ENCODE measurements at regions not wholly inside any gene's neighbourhood (a gene's known extent, or its start where the extent isn't known, plus 50 kb on each side); places are given as distances from the start of the nearest gene placed in this dataset.
A peak's percentile ranks its signal among the peaks of the same experiment; 100 is the strongest.
"Not testable (repeated sequence)": the region's sequence is repeated elsewhere in the genome, so short reads cannot be mapped to it uniquely, and the experiment has no call there.

DNA sequence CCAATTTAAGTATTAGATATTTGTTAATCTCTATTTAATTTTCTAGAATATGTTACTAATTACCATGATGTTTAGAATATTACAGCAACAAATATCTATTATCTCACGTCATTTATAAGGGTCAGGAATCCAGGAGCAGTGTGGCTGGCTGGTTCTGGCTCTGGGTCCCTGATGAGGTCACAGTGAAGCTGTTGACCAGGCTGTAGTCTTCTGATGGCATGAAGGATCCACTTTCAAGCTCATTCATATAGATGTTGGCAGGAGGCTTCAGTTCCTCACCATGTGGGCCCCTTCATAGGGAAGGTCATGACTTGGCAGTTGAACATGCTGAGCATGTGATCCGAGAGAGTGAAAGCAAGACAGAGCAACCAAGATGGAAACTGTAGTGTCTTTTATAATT is 375.6 kb downstream of the ATP23 start:
- H3K4me3 ChIP-seq (replicated peaks in 1 of 2; ENCODE audit: low read depth in 2 of 2, low read length in 2 of 2), result no peak overlapping the region
- DNase-seq (ENCODE audit: low read depth in 2 of 2), result no peak
- TF ChIP-seq, protein P1, sequence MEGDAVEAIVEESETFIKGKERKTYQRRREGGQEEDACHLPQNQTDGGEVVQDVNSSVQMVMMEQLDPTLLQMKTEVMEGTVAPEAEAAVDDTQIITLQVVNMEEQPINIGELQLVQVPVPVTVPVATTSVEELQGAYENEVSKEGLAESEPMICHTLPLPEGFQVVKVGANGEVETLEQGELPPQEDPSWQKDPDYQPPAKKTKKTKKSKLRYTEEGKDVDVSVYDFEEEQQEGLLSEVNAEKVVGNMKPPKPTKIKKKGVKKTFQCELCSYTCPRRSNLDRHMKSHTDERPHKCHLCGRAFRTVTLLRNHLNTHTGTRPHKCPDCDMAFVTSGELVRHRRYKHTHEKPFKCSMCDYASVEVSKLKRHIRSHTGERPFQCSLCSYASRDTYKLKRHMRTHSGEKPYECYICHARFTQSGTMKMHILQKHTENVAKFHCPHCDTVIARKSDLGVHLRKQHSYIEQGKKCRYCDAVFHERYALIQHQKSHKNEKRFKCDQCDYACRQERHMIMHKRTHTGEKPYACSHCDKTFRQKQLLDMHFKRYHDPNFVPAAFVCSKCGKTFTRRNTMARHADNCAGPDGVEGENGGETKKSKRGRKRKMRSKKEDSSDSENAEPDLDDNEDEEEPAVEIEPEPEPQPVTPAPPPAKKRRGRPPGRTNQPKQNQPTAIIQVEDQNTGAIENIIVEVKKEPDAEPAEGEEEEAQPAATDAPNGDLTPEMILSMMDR (IDR thresholded peaks at IDR 0.05; ENCODE audit: low read depth, low read length), result no peak

DNA sequence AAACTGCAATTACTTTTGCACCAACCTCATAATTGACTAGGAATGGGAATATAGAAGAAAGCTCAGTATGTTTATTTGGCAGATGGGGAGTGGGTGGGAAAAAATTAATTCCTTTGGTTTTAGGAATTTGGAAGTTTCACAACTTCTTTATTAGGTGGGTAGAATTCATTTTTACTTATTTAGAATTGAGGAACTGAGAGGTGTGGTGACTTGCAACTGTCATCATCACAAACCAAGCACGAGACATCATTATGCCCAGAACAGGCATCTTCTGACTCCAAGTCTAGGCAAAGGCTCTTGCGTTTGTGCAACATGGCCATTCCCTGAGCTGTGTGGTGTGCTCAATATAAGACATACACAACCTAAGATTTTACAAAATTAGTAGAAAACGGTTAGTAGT is 380.0 kb downstream of the ATP23 start:
- no peak for DNase-seq (ENCODE audit: low read depth in 2 of 2)
- TF ChIP-seq, protein P1 (IDR thresholded peaks at IDR 0.05; ENCODE audit: low read depth, low read length), result no peak
- no peak overlapping the region for H3K4me3 ChIP-seq (replicated peaks in 1 of 2; ENCODE audit: low read depth in 2 of 2, low read length in 2 of 2)

DNA sequence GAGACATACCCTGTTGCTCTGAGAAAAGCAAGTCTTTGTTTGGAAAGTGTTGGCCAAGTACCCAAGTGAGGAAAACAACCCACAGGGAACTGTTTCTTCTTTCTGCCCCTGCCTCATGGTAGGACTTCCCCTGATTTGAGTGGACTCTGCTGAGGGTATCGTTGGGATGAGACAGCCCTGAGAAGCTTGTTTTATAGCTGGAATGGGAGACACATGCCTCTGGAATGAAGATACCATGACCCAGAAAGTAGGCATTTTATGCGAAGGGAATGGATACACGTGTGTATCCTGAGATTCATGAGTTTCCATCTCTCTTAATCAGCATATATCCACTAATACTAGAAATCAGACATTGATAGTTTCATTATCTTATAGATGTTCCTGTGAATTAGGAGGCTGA is 382.3 kb downstream of the ATP23 start:
- H3K4me3 ChIP-seq (replicated peaks in 1 of 2; ENCODE audit: low read depth in 2 of 2, low read length in 2 of 2), result no peak overlapping the region
- TF ChIP-seq, protein P1 (IDR thresholded peaks at IDR 0.05; ENCODE audit: low read depth, low read length), result no peak
- no peak for DNase-seq (ENCODE audit: low read depth in 2 of 2)

DNA sequence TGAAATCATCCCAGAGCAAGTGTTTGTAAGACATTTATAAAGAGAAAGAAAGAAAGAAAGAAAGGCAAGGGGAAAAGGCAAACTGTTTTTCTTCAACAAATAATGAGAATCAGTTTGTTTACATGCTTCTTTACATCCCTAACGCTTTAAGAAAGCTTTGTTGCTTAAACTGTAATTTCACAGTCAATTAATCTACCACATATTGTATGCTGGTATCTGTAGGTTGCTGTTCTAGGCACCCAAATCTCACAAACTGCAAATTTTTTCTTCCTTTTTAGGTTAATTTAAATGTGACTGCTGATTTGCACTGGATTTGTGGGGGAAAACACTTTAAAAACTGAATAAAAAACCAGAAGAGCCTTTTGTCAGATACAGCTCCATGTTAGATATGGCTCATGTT is 384.2 kb downstream of the ATP23 start:
- no peak overlapping the region for H3K4me3 ChIP-seq (replicated peaks in 1 of 2; ENCODE audit: low read depth in 2 of 2, low read length in 2 of 2)
- TF ChIP-seq, protein P1 (IDR thresholded peaks at IDR 0.05; ENCODE audit: low read depth, low read length), result no peak

DNA sequence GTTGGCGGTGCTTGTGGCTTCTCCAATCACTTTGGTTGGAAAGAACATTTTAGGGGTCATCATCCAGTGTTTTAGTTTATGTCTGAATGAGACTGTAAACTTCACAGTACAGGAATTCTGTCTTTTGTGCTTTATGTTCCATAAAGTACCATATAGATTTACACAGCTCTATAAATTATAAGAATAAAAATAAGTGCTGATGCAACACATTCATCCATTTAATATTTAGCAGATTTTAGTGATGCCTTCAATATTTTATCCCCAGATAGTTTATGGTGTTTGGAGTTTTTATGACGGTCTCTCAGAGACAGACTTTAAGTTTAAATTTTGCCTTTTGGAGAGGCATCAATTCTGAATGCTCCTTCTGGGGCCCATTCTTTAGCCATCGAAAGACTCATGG is 385.2 kb downstream of the ATP23 start:
- no peak for DNase-seq (ENCODE audit: low read depth in 2 of 2)
- TF ChIP-seq, protein P1 (IDR thresholded peaks at IDR 0.05; ENCODE audit: low read depth, low read length), result no peak

More for the DNA sequence above, 384.2 kb downstream of the ATP23 start:
- DNase-seq (ENCODE audit: low read depth in 2 of 2), result no peak

DNA sequence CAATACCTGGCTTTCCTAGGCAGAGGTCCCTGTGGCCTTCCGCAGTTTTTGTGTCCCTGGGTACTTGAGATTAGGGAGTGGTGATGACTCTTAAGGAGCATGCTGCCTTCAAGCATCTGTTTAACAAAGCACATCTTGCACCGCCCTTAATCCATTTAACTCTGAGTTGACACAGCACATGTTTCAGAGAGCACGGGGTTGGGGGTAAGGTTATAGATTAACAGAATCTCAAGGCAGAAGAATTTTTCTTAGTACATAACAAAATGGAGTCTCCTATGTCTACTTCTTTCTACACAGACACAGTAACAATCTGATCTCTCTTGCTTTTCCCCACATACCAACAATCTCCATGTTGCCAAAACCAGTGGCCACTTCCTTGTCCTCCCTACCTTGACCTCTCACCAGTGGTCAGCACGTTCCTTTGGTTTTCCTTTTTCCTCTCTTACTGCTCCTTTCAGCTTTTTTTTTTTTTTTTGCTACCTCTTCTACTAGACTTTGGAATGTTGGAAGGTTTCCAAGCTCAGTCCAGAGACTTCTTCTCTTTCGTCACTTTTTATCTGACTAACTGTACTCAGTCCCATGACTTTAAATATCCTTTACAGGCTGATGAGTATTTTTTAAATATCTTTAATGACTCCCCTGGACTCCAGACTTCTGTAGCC is 395.3 kb downstream of the ATP23 start:
- DNase-seq (ENCODE audit: low read depth in 2 of 2), result peak; percentile 96 to 98
- not testable (repeated sequence) for H3K4me3 ChIP-seq (replicated peaks in 1 of 2; ENCODE audit: low read depth in 2 of 2, low read length in 2 of 2)

More for the DNA sequence above, 385.2 kb downstream of the ATP23 start:
- no peak overlapping the region for H3K4me3 ChIP-seq (replicated peaks in 1 of 2; ENCODE audit: low read depth in 2 of 2, low read length in 2 of 2)

DNA sequence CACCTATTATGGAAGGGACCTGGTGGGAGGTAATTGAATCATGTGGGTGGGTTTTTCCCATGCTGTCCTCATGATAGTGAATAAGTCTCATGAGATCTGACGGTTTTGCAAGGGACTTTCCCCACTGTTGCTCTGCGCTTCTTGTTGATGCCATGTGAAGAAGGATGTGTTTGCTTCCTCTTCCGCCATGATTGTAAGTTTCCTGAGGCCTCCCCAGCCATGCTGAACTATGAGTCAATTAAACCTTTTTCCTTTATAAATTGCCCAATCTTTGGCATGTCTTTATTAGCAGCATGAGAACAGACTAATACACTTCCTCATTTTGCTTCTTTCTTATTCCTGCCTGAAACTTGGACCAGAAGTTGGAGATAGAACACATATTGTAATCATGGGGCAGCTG is 396.2 kb downstream of the ATP23 start:
- not testable (repeated sequence) for H3K4me3 ChIP-seq (replicated peaks in 1 of 2; ENCODE audit: low read depth in 2 of 2, low read length in 2 of 2)
- DNase-seq (ENCODE audit: low read depth in 2 of 2), result peak; percentile 61 to 86

DNA sequence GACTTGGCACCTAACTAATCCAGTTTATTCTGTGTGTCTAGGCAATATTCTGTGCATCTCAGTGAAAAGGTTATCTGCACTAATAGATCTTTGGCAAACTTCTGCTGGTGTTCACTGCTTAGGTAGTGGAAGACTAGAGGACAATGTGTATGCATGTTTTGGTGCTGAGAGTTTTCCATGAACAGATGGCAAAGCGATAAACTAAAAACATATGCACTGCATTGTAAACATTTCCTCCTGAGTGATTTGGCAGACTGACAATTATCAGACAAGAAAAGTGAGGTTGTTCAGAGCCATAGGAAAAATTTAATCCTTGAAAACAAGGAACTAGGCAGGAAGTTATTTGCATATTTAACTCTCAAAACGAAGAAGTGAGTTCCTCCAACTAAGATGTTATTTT is 400.4 kb downstream of the ATP23 start:
- TF ChIP-seq, protein P1 (IDR thresholded peaks at IDR 0.05; ENCODE audit: low read depth, low read length), result no peak
- peak; percentile 55 to 67 for DNase-seq (ENCODE audit: low read depth in 2 of 2)
- no peak overlapping the region for H3K4me3 ChIP-seq (replicated peaks in 1 of 2; ENCODE audit: low read depth in 2 of 2, low read length in 2 of 2)

Data from cardiac fibroblast (primary cell).